Mesothelial cell of epicardium (in vitro differentiated cells): ENCODE measurements at regions not wholly inside any gene's neighbourhood (a gene's known extent, or its start where the extent isn't known, plus 50 kb on each side); places are given as distances from the start of the nearest gene placed in this dataset.

Source experiments
- DNase-seq, 2 experiments: peaks; one replicate each; pipeline ENCODE4 v3.0.0; 2021; ENCODE audit warnings: low spot score in 2 of 2; ENCODE audit not compliant: unreplicated experiment in 2 of 2
- H3K27ac Mint-ChIP-seq: 2 replicates; pipeline ENCODE4 v1.8.0; 2021; ENCODE audit warnings: mixed read lengths
- H3K27me3 Mint-ChIP-seq: 2 replicates; pipeline ENCODE4 v1.8.0; 2021; ENCODE audit warnings: low read depth, mixed read lengths
- H3K36me3 Mint-ChIP-seq: 2 replicates; pipeline ENCODE4 v1.8.0; 2021; ENCODE audit warnings: mixed read lengths
- H3K4me1 Mint-ChIP-seq: 2 replicates; pipeline ENCODE4 v1.8.0; 2021; ENCODE audit warnings: mixed read lengths
- H3K4me3 Mint-ChIP-seq: 2 replicates; pipeline ENCODE4 v1.8.0; 2021; ENCODE audit warnings: mild to moderate bottlenecking, moderate library complexity, mixed read lengths
- H3K9me3 Mint-ChIP-seq: 2 replicates; pipeline ENCODE4 v1.8.0; 2021; ENCODE audit warnings: mixed read lengths
- CTCF ChIP-seq: fragments of 200-600 bp; sonication (generic); IDR thresholded peaks from one replicate; pipeline ENCODE4 v1.5.0; 2021; ENCODE audit warnings: antibody characterized with exemption; ENCODE audit not compliant: unreplicated experiment

- Mint-ChIP-seq H3K36me3 (no peaks in the 10 kb centered on the region), H3K9me3 (peaks cover 6% of the 10 kb centered on the region), H3K4me3 (no peak overlapping the region), H3K4me1 (peaks cover 3% of the 10 kb centered on the region), H3K27ac (no peak overlapping the region), H3K27me3 (peaks cover 3% of the 10 kb centered on the region)
- no peak for TF ChIP-seq CTCF
- no peak for DNase-seq
Observed at GRCh38 chr5:155485386-155485785, 471.8 kb downstream of the KIF4B start.

GRCh38 chr5:155489949-155490348 is 476.4 kb downstream of the KIF4B start:
- Mint-ChIP-seq H3K36me3 (no peaks in the 10 kb centered on the region), H3K4me1 (peaks cover 1% of the 10 kb centered on the region), H3K4me3 (no peak overlapping the region), H3K9me3 (peaks cover 6% of the 10 kb centered on the region), H3K27me3 (no peaks in the 10 kb centered on the region), H3K27ac (no peak overlapping the region)
- DNase-seq, result no peak
- no peak for TF ChIP-seq CTCF

- Mint-ChIP-seq H3K27me3 (no peaks in the 10 kb centered on the region), H3K9me3 (peaks cover 6% of the 10 kb centered on the region), H3K4me1 (no peaks in the 10 kb centered on the region), H3K4me3 (no peak overlapping the region), H3K27ac (no peak overlapping the region), H3K36me3 (no peaks in the 10 kb centered on the region)
- TF ChIP-seq CTCF, result no peak
- DNase-seq, result no peak
Observed at GRCh38 chr5:155492191-155492590, 478.6 kb downstream of the KIF4B start.

- Mint-ChIP-seq H3K27ac (no peak overlapping the region), H3K4me1 (no peaks in the 10 kb centered on the region), H3K36me3 (no peaks in the 10 kb centered on the region), H3K4me3 (no peak overlapping the region), H3K9me3 (no peaks in the 10 kb centered on the region), H3K27me3 (peaks cover 23% of the 10 kb centered on the region)
- no peak for DNase-seq
- TF ChIP-seq CTCF, result no peak
Observed at GRCh38 chr5:155504606-155505005, 491.1 kb downstream of the KIF4B start.

GRCh38 chr5:155507363-155507762 is 493.8 kb downstream of the KIF4B start:
- no peaks in the 10 kb centered on the region for H3K36me3 Mint-ChIP-seq
- H3K4me1 Mint-ChIP-seq, result no peaks in the 10 kb centered on the region
- TF ChIP-seq CTCF, result no peak
- H3K27me3 Mint-ChIP-seq, result peaks cover 42% of the 10 kb centered on the region
- no peak overlapping the region for H3K4me3 Mint-ChIP-seq
- H3K27ac Mint-ChIP-seq, result no peak overlapping the region
- DNase-seq, result no peak
- H3K9me3 Mint-ChIP-seq, result no peaks in the 10 kb centered on the region

GRCh38 chr5:155508673-155509072 is 495.1 kb downstream of the KIF4B start:
- Mint-ChIP-seq H3K27ac (no peak overlapping the region), H3K36me3 (no peaks in the 10 kb centered on the region), H3K4me3 (no peak overlapping the region), H3K27me3 (peaks cover 39% of the 10 kb centered on the region), H3K9me3 (no peaks in the 10 kb centered on the region), H3K4me1 (no peaks in the 10 kb centered on the region)
- no peak for DNase-seq
- TF ChIP-seq CTCF, result no peak
